SK-N-MC (cell line): ENCODE measurements at regions not wholly inside any gene's neighbourhood (a gene's known extent, or its start where the extent isn't known, plus 50 kb on each side); places are given as distances from the start of the nearest gene placed in this dataset.

Experiments used
- DNase-seq: peaks from one replicate; pipeline ENCODE4 v3.0.0-alpha.2; 2011; ENCODE audit warnings: low read depth, low spot score
- H3K27ac ChIP-seq: fragments of 200-600 bp; sonication (generic); 2 replicates; pipeline ENCODE4 v1.5.1; 2016; ENCODE audit warnings: mixed run types
- H3K36me3 ChIP-seq: fragments of 200-600 bp; sonication (generic); 2 replicates; pipeline ENCODE4 v1.6.1; 2017; ENCODE audit warnings: antibody characterized with exemption, low read length, mixed read lengths; ENCODE audit not compliant: insufficient read depth
- H3K4me3 ChIP-seq: fragments of 200-600 bp; sonication (generic); 2 replicates; pipeline ENCODE4 v1.5.1; 2016
- H3K9ac ChIP-seq: fragments of 200-600 bp; sonication (generic); 2 replicates; pipeline ENCODE4 v1.8.0; 2017; ENCODE audit warnings: mixed run types, mixed read lengths; ENCODE audit not compliant: insufficient read length
- H3K9me3 ChIP-seq: fragments of 200-600 bp; sonication (generic); 2 replicates; pipeline ENCODE4 v1.6.1; 2017; ENCODE audit warnings: low read depth, mild to moderate bottlenecking, antibody characterized with exemption, low read length, moderate library complexity, mixed read lengths
- EZH2 ChIP-seq: fragments of 200-600 bp; sonication (generic); IDR thresholded peaks from one replicate; pipeline ENCODE4 v1.6.1; 2017; ENCODE audit warnings: antibody characterized with exemption
- FOXP2 ChIP-seq: optimal IDR thresholded peaks from 2 replicates; pipeline ENCODE3; 2011; ENCODE audit warnings: mild to moderate bottlenecking, moderate library complexity; ENCODE audit not compliant: insufficient read depth; ENCODE audit errors: extremely low read length, control extremely low read depth
- POLR2AphosphoS5 ChIP-seq: IDR thresholded peaks from 2 replicates; pipeline ENCODE4 v1.6.1; 2012; ENCODE audit warnings: mild to moderate bottlenecking, low read depth, low read length, borderline replicate concordance

DNA sequence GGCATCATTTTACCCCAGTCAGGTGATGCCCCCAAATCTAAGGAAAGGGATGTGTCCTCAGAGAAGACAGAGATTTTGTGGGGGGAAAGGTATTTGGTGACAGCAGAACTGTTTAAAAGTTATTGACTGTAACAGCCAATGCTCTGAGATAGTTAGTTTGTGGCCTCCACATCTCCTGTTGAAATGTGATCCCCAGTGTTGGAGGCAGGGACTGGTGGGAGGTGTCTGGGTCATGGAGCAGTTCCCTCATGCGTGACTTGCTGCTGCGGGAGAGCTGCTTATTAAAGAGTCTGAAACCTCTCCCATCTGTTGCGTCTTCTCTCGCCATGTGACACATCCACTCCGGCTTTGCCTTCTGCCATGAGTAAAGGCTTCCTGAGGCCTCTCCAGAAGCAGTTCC is 282.8 kb upstream of the FOXQ1 start:
- DNase-seq, result no peak
- no peak overlapping the region for H3K27ac ChIP-seq
- no peak overlapping the region for H3K9ac ChIP-seq
- H3K36me3 ChIP-seq, result no peaks in the 10 kb centered on the region
- no peak overlapping the region for H3K4me3 ChIP-seq
- no peaks in the 10 kb centered on the region for H3K9me3 ChIP-seq
- TF ChIP-seq EZH2, result no peak
- no peak for TF ChIP-seq FOXP2
- TF ChIP-seq POLR2AphosphoS5, result no peak

DNA sequence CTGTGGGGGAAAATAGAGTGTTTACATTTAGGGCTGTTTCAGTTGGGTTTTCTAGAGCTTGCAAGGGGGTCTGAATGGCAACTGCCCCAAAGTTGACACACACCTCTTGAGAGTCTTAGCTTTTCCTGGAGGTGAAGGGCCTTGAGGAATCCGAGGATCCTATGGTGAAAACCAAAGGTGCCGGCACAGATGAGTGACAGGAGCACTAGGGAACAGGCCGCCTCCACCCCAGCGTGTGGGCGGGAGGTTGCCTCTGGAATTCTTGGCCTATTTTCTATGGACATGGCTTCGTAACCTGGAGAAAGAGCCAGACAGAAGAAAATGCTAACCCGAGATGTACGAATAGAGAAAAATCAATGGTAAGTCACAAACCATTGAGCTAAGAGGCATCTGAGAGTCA is 283.2 kb upstream of the FOXQ1 start:
- H3K36me3 ChIP-seq, result no peaks in the 10 kb centered on the region
- TF ChIP-seq FOXP2 (no peak), EZH2 (no peak), POLR2AphosphoS5 (no peak)
- H3K9me3 ChIP-seq, result no peaks in the 10 kb centered on the region

GRCh38 chr6:1027795-1028569 is 283.9 kb upstream of the FOXQ1 start:
- Histone ChIP-seq H3K36me3 (no peaks in the 10 kb centered on the region), H3K4me3 (no peak overlapping the region), H3K9me3 (no peaks in the 10 kb centered on the region), H3K9ac (no peak overlapping the region), H3K27ac (no peak overlapping the region)
- TF ChIP-seq FOXP2, result no peak
- TF ChIP-seq EZH2, result no peak
- TF ChIP-seq POLR2AphosphoS5, result no peak
- DNase-seq, result no peak

More for the DNA sequence above, 283.2 kb upstream of the FOXQ1 start:
- H3K4me3 ChIP-seq, result no peak overlapping the region
- no peak overlapping the region for H3K27ac ChIP-seq
- DNase-seq, result no peak
- no peak overlapping the region for H3K9ac ChIP-seq

DNA sequence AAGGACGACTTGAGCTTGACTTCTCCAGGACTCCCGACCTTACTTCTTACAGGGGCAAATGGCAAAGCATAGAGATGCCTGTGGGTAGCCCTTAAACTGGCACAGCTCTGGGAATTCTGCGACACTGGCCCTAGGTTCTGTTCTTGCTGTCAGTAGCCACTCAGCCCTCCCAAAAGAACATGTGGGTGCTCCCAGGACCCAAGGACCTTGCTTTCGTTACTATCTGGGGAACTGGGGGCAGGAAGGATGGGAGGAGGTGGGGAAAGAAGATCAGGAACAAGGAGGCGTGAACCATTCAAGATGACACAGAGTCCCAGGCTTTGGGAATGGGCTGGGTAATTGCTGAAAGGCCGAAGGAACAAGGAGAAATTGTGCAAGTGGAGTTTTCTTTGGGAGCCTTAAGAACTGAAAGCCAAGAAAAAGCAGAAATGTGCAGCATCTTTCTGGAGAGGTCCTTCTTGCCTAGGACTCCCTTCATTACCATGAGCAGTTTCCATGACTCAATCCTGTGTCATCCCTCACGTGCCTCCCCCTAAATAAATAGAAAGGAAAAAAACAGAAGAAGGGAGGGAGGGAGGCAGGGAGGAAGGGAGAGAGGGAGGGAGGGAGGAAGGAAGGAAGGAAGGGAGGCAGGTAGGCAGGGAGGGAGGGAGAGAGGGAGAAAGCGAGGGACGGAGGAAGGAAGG is 284.6 kb upstream of the FOXQ1 start:
- no peak overlapping the region for H3K4me3 ChIP-seq
- no peaks in the 10 kb centered on the region for H3K36me3 ChIP-seq
- no peak overlapping the region for H3K9ac ChIP-seq
- no peaks in the 10 kb centered on the region for H3K9me3 ChIP-seq
- no peak for DNase-seq
- TF ChIP-seq FOXP2 (no peak), EZH2 (no peak)
- no peak overlapping the region for H3K27ac ChIP-seq

- no peak for TF ChIP-seq FOXP2
- TF ChIP-seq EZH2, result no peak
- TF ChIP-seq POLR2AphosphoS5, result no peak
- DNase-seq, result no peak
- H3K9me3 ChIP-seq, result no peaks in the 10 kb centered on the region
- H3K36me3 ChIP-seq, result no peaks in the 10 kb centered on the region
- no peak overlapping the region for H3K27ac ChIP-seq
- H3K4me3 ChIP-seq, result no peak overlapping the region
- H3K9ac ChIP-seq, result no peak overlapping the region
Measured at GRCh38 chr6:1025821-1026220, 286.1 kb upstream of the FOXQ1 start.

DNA sequence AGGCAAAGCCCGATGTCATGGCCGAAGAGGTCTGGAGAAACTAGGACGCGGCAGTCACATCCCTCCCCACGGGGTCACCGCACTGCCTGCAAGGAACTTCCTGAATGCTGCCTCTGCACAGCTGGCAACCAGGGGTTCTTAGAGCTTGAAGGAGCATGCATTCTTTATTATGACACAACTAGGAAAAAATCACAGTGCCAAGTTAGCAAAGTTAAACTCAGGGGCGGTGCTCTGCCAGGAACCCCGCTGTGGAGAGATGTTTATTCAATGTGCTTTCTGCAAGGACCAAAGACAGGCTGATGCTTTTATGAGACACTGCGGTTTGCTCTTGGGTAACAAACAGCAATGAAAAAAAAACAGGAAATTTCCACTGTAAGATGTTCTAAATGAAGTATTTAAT is 287.3 kb upstream of the FOXQ1 start:
- H3K36me3 ChIP-seq, result no peaks in the 10 kb centered on the region
- TF ChIP-seq POLR2AphosphoS5, result peak; percentile 58; the same call in 1 of the 2 replicates
- TF ChIP-seq EZH2, result no peak
- peak; percentile 97 for TF ChIP-seq FOXP2
- H3K9me3 ChIP-seq, result no peaks in the 10 kb centered on the region
- H3K9ac ChIP-seq, result no peak overlapping the region
- peak; percentile 93 for DNase-seq
- no peak overlapping the region for H3K4me3 ChIP-seq
- H3K27ac ChIP-seq, result no peak overlapping the region

- TF ChIP-seq POLR2AphosphoS5 (no peak), EZH2 (no peak), FOXP2 (no peak)
- H3K4me3 ChIP-seq, result no peak overlapping the region
- DNase-seq, result no peak
- H3K36me3 ChIP-seq, result no peaks in the 10 kb centered on the region
- H3K27ac ChIP-seq, result no peak overlapping the region
- H3K9ac ChIP-seq, result no peak overlapping the region
- H3K9me3 ChIP-seq, result no peaks in the 10 kb centered on the region
Measured at GRCh38 chr6:1024161-1024560, 287.7 kb upstream of the FOXQ1 start.

DNA sequence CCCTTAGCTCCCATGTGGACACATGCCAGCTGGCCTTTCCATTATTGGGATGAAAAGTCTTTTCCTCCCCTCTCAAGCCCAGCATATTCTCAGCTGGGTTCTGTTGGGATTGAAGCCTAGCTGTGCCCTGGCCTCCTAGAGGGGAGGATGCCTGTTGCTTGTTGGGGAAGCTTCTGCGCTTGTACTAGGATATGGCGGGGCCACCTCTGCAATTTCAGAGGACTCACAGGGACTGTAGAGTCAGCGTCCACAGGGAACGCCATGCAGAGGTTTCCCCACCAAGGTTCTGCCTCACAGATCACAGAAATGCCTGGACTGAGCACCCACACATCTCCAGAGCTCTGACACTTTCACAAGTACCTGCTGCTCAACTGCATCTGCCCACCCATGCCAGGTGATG is 288.7 kb upstream of the FOXQ1 start:
- no peak for DNase-seq
- H3K4me3 ChIP-seq, result no peak overlapping the region
- no peak overlapping the region for H3K9ac ChIP-seq
- no peaks in the 10 kb centered on the region for H3K9me3 ChIP-seq
- H3K36me3 ChIP-seq, result no peaks in the 10 kb centered on the region
- H3K27ac ChIP-seq, result no peak overlapping the region
- TF ChIP-seq POLR2AphosphoS5, result no peak

DNA sequence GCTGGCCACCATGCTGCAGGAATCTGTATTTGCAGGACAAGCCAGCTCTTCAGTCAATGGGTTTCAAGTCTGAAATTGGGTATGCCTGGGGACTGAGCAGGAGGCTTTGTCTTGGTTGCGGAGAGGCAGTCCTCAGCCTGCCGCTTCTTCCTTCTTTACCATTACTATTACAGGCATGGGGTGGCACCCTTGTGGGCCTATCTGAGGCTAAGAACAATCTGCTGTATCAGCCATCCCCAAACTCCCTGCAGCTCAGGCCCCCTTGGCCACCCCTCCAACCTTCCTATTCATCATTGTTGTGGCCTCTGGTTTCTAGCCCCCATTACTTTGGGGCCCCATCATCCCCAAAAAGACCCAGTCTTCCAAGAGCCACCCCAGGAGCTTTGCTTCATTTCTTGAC is 289.2 kb upstream of the FOXQ1 start:
- Histone ChIP-seq H3K36me3 (no peaks in the 10 kb centered on the region), H3K4me3 (no peak overlapping the region), H3K9ac (no peak overlapping the region), H3K27ac (no peak overlapping the region), H3K9me3 (no peaks in the 10 kb centered on the region)
- TF ChIP-seq EZH2 (no peak), POLR2AphosphoS5 (no peak), FOXP2 (no peak)
- DNase-seq, result no peak
